HepG2 (cell line): ENCODE measurements at regions not wholly inside any gene's neighbourhood (a gene's known extent, or its start where the extent isn't known, plus 50 kb on each side); places are given as distances from the start of the nearest gene placed in this dataset.

Experiments used
- ADNP ChIP-seq: sonication (generic); formaldehyde crosslinking; IDR thresholded peaks from 2 replicates; pipeline ENCODE4 v1.4.0; 2020; ENCODE audit warnings: missing genetic modification reagents
- BORCS8-MEF2B ChIP-seq: sonication (generic); formaldehyde crosslinking; IDR thresholded peaks from 2 replicates; pipeline ENCODE4 v1.8.0; 2022; ENCODE audit warnings: mild to moderate bottlenecking, missing genetic modification reagents
- FOXA1 ChIP-seq, 2 experiments: fragments of 450-650 bp in 1 of 2; sonication (generic) in 1 of 2; formaldehyde crosslinking in 1 of 2; IDR thresholded peaks; 2 replicates each; pipeline versions ENCODE4 v1.4.0 to v1.6.1; 2016 to 2020; ENCODE audit warnings: missing genetic modification reagents in 1 of 2
- GZF1 ChIP-seq: sonication (generic); formaldehyde crosslinking; IDR thresholded peaks from 2 replicates; pipeline ENCODE4 v1.5.1; 2020; ENCODE audit warnings: mild to moderate bottlenecking, missing genetic modification reagents
- MBD4 ChIP-seq: IDR thresholded peaks from 2 replicates; pipeline ENCODE4 v1.6.1; 2012; ENCODE audit warnings: low read length, inconsistent platforms, borderline replicate concordance
- NCOA5 ChIP-seq: sonication (generic); formaldehyde crosslinking; IDR thresholded peaks from 2 replicates; pipeline ENCODE4 v1.4.0; 2020; ENCODE audit warnings: missing genetic modification reagents
- NFATC3 ChIP-seq: sonication (generic); formaldehyde crosslinking; IDR thresholded peaks from 2 replicates; pipeline ENCODE4 v1.5.1; 2020; ENCODE audit warnings: mild to moderate bottlenecking, missing genetic modification reagents
- SMAD9 ChIP-seq: sonication (generic); formaldehyde crosslinking; IDR thresholded peaks from 2 replicates; pipeline ENCODE4 v1.5.1; 2020; ENCODE audit warnings: mild to moderate bottlenecking, missing genetic modification reagents
- SUZ12 ChIP-seq: fragments of 150-350 bp; IDR thresholded peaks from 2 replicates; pipeline ENCODE4 v1.6.1; 2014; ENCODE audit warnings: low read depth, low read length
- ZFP36L2 ChIP-seq: sonication (generic); formaldehyde crosslinking; IDR thresholded peaks from 2 replicates; pipeline ENCODE4 v1.4.0; 2020; ENCODE audit warnings: missing genetic modification reagents
- ZKSCAN5 ChIP-seq: sonication (generic); formaldehyde crosslinking; IDR thresholded peaks from 2 replicates; pipeline ENCODE4 v1.5.1; 2020; ENCODE audit warnings: mild to moderate bottlenecking, missing genetic modification reagents
- ZMYM3 ChIP-seq: sonication (generic); formaldehyde crosslinking; IDR thresholded peaks from 2 replicates; pipeline ENCODE4 v1.5.1; 2020; ENCODE audit warnings: mild to moderate bottlenecking, missing genetic modification reagents
- ZNF317 ChIP-seq: sonication (generic); formaldehyde crosslinking; IDR thresholded peaks from 2 replicates; pipeline ENCODE4 v1.5.0; 2020; ENCODE audit warnings: mild to moderate bottlenecking, missing genetic modification reagents
- ZNF788 ChIP-seq: sonication (generic); formaldehyde crosslinking; IDR thresholded peaks from 2 replicates; pipeline ENCODE4 v1.5.0; 2020; ENCODE audit warnings: mild to moderate bottlenecking, missing genetic modification reagents, borderline replicate concordance
- TF ChIP-seq, protein P1 (sequence below): IDR thresholded peaks from 2 replicates; pipeline ENCODE4 v1.6.1; 2012; ENCODE audit warnings: low read length, improper control_type of control experiment
- TF ChIP-seq, protein P2 (sequence below): sonication (generic); formaldehyde crosslinking; IDR thresholded peaks from 2 replicates; pipeline ENCODE4 v1.5.1; 2020; ENCODE audit warnings: missing genetic modification reagents, mild to moderate bottlenecking, borderline replicate concordance
- TF ChIP-seq, protein P3 (sequence below): IDR thresholded peaks from 2 replicates; pipeline ENCODE4 v1.6.1; 2016; ENCODE audit warnings: low read depth, borderline replicate concordance
- TF ChIP-seq, protein P4 (sequence below): sonication (generic); formaldehyde crosslinking; conservative IDR thresholded peaks from 2 replicates; pipeline ENCODE4 v1.4.0; 2020; ENCODE audit warnings: missing genetic modification reagents
- TF ChIP-seq, protein P5 (sequence below): sonication (generic); formaldehyde crosslinking; IDR thresholded peaks from 2 replicates; pipeline ENCODE4 v1.4.0; 2020; ENCODE audit warnings: mild to moderate bottlenecking, missing genetic modification reagents
- TF ChIP-seq, protein P6 (sequence below): sonication (generic); formaldehyde crosslinking; IDR thresholded peaks from 2 replicates; pipeline ENCODE4 v1.8.1; 2023; ENCODE audit warnings: mild to moderate bottlenecking, inconsistent platforms, moderate library complexity, missing genetic modification reagents, borderline replicate concordance

DNA sequence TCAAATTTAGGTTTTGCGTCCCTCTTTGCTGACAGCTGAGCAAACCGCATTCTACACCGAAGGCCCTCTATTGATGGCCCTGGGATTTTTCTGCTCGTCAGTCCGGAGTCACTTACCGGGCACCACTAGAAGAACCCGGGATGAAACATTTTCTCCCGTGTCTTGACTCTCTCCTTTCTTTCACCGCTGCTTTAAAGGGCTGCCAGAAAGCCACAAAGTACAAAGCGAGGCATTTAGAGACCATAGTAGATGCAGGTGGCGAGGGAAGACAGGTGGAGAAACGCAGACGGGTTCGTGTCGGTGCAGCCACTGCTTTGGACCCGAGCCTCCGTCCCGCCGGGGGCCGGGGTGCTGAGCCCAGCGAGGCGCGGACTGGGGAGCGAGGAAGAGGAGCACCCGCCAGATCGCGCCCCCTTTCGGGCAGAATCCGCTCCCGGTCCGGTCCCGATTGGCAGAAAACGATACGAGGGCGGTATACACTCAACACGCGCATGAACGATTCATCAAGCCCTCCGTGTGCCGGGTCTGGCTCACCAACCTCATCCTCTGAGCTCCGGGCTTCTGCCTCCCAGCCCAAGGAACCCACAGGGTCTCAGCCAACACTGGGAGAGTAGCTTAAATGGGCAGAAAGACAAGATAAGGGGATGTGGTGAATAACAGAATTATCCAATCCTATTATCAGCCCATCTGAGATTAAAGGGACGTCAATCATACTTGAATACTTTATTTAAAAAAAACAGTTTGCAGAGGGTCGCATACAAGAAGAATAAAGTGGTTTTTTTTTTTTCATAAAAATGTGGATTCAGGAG lies 84.9 kb downstream of the TRIM27 start (continued):
- no peak; the same call in 1 of the 2 replicates for TF ChIP-seq MBD4
- TF ChIP-seq FOXA1 (IDR thresholded peaks at IDR 0.05), result no peak
- TF ChIP-seq FOXA1 (CRISPR knock-in tag; IDR thresholded peaks at IDR 0.05), result peak; percentile 33; the same call in 1 of the 2 replicates
- TF ChIP-seq GZF1 (CRISPR knock-in tag), result peak; percentile 69
- TF ChIP-seq SUZ12, result no peak
- TF ChIP-seq ZKSCAN5 (CRISPR knock-in tag), result 0 out of 2 replicates have a peak, but pooled peaks have one; percentile 22
- no peak for TF ChIP-seq SMAD9 (CRISPR knock-in tag)
- TF ChIP-seq, protein P1, sequence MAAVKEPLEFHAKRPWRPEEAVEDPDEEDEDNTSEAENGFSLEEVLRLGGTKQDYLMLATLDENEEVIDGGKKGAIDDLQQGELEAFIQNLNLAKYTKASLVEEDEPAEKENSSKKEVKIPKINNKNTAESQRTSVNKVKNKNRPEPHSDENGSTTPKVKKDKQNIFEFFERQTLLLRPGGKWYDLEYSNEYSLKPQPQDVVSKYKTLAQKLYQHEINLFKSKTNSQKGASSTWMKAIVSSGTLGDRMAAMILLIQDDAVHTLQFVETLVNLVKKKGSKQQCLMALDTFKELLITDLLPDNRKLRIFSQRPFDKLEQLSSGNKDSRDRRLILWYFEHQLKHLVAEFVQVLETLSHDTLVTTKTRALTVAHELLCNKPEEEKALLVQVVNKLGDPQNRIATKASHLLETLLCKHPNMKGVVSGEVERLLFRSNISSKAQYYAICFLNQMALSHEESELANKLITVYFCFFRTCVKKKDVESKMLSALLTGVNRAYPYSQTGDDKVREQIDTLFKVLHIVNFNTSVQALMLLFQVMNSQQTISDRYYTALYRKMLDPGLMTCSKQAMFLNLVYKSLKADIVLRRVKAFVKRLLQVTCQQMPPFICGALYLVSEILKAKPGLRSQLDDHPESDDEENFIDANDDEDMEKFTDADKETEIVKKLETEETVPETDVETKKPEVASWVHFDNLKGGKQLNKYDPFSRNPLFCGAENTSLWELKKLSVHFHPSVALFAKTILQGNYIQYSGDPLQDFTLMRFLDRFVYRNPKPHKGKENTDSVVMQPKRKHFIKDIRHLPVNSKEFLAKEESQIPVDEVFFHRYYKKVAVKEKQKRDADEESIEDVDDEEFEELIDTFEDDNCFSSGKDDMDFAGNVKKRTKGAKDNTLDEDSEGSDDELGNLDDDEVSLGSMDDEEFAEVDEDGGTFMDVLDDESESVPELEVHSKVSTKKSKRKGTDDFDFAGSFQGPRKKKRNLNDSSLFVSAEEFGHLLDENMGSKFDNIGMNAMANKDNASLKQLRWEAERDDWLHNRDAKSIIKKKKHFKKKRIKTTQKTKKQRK, result no peak
- TF ChIP-seq, protein P2, sequence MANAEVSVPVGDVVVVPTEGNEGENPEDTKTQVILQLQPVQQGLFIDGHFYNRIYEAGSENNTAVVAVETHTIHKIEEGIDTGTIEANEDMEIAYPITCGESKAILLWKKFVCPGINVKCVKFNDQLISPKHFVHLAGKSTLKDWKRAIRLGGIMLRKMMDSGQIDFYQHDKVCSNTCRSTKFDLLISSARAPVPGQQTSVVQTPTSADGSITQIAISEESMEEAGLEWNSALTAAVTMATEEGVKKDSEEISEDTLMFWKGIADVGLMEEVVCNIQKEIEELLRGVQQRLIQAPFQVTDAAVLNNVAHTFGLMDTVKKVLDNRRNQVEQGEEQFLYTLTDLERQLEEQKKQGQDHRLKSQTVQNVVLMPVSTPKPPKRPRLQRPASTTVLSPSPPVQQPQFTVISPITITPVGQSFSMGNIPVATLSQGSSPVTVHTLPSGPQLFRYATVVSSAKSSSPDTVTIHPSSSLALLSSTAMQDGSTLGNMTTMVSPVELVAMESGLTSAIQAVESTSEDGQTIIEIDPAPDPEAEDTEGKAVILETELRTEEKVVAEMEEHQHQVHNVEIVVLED (CRISPR knock-in tag), result peak; percentile 23; the same call in 1 of the 2 replicates
- TF ChIP-seq, protein P3, sequence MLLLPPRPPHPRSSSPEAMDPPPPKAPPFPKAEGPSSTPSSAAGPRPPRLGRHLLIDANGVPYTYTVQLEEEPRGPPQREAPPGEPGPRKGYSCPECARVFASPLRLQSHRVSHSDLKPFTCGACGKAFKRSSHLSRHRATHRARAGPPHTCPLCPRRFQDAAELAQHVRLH (CRISPR knock-in tag), result peak; percentile 71; the same call in 1 of the 2 replicates
- TF ChIP-seq, protein P4, sequence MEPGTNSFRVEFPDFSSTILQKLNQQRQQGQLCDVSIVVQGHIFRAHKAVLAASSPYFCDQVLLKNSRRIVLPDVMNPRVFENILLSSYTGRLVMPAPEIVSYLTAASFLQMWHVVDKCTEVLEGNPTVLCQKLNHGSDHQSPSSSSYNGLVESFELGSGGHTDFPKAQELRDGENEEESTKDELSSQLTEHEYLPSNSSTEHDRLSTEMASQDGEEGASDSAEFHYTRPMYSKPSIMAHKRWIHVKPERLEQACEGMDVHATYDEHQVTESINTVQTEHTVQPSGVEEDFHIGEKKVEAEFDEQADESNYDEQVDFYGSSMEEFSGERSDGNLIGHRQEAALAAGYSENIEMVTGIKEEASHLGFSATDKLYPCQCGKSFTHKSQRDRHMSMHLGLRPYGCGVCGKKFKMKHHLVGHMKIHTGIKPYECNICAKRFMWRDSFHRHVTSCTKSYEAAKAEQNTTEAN (CRISPR knock-in tag), result peak; percentile 41; the same call in 1 of the 2 replicates
- peak; percentile 86 for TF ChIP-seq ZMYM3 (CRISPR knock-in tag)
- TF ChIP-seq ZNF317, result no peak; the same call in 1 of the 2 replicates
- TF ChIP-seq BORCS8-MEF2B (CRISPR knock-in tag), result no peak
- TF ChIP-seq ADNP, result no peak; the same call in 1 of the 2 replicates
- no peak for TF ChIP-seq ZFP36L2 (CRISPR knock-in tag)
- TF ChIP-seq, protein P5, sequence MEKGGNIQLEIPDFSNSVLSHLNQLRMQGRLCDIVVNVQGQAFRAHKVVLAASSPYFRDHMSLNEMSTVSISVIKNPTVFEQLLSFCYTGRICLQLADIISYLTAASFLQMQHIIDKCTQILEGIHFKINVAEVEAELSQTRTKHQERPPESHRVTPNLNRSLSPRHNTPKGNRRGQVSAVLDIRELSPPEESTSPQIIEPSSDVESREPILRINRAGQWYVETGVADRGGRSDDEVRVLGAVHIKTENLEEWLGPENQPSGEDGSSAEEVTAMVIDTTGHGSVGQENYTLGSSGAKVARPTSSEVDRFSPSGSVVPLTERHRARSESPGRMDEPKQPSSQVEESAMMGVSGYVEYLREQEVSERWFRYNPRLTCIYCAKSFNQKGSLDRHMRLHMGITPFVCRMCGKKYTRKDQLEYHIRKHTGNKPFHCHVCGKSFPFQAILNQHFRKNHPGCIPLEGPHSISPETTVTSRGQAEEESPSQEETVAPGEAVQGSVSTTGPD, result no peak
- TF ChIP-seq NFATC3 (CRISPR knock-in tag), result no peak
- no peak for TF ChIP-seq NCOA5 (CRISPR knock-in tag)
- TF ChIP-seq ZNF788 (CRISPR knock-in tag), result peak; percentile 88; the same call in 1 of the 2 replicates
- TF ChIP-seq, protein P6, sequence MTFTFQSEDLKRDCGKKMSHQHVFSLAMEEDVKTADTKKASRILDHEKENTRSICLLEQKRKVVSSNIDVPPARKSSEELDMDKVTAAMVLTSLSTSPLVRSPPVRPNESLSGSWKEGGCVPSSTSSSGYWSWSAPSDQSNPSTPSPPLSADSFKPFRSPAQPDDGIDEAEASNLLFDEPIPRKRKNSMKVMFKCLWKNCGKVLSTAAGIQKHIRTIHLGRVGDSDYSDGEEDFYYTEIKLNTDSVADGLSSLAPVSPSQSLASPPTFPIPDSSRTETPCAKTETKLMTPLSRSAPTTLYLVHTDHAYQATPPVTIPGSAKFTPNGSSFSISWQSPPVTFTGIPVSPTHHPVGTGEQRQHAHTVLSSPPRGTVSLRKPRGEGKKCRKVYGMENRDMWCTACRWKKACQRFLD, result peak; percentile 88; the same call in 1 of the 2 replicates
